ENCODE measurements at regions not wholly inside any gene's neighbourhood (a gene's known extent, or its start where the extent isn't known, plus 50 kb on each side); places are given as distances from the start of the nearest gene placed in this dataset.

DNA sequence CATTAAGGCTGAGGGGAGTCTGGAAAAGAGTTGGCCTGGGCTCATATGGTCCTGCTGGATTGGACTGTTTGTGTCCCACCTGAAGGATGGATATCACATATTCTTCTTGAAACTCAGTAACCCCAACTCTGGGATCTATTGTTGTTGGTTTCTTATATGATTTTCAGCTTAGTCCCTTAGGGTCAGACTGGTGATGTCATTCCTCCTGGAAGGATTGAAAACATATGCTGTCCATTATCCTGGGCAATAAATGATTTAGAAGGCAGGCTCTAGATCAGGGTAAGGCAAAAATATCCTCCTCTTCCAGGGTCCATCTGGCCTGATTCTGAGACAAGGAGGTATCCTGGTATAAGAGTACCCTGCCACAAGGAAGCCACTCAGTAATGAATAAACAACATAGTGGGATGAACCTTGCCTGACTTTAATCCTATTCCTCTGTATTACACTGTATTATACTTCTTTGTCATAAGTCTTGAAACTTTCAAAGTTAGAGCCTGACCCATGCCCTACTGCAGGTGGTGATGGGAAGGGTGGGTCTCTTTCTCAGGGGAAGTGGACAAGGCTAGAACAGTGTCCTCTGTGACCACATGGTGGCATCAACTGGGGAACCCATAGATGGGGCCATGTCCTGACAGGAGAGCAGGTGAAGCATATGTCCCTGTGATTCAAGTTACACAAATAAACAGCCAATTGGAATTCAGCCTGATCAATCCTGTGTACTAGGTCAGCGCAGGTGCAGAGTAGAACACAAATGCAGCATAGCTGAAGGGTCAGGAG, 454.4 kb upstream of the TRPC7 start:
- TF ChIP-seq, protein P1, sequence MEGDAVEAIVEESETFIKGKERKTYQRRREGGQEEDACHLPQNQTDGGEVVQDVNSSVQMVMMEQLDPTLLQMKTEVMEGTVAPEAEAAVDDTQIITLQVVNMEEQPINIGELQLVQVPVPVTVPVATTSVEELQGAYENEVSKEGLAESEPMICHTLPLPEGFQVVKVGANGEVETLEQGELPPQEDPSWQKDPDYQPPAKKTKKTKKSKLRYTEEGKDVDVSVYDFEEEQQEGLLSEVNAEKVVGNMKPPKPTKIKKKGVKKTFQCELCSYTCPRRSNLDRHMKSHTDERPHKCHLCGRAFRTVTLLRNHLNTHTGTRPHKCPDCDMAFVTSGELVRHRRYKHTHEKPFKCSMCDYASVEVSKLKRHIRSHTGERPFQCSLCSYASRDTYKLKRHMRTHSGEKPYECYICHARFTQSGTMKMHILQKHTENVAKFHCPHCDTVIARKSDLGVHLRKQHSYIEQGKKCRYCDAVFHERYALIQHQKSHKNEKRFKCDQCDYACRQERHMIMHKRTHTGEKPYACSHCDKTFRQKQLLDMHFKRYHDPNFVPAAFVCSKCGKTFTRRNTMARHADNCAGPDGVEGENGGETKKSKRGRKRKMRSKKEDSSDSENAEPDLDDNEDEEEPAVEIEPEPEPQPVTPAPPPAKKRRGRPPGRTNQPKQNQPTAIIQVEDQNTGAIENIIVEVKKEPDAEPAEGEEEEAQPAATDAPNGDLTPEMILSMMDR (tag by site-specific recombination; IDR thresholded peaks at IDR 0.05): no peak
- TF ChIP-seq ZNF350 (tag by site-specific recombination; IDR thresholded peaks at IDR 0.05) (no peak), ZNF558 (tag by site-specific recombination; IDR thresholded peaks at IDR 0.05) (no peak)
- TF ChIP-seq, protein P2, sequence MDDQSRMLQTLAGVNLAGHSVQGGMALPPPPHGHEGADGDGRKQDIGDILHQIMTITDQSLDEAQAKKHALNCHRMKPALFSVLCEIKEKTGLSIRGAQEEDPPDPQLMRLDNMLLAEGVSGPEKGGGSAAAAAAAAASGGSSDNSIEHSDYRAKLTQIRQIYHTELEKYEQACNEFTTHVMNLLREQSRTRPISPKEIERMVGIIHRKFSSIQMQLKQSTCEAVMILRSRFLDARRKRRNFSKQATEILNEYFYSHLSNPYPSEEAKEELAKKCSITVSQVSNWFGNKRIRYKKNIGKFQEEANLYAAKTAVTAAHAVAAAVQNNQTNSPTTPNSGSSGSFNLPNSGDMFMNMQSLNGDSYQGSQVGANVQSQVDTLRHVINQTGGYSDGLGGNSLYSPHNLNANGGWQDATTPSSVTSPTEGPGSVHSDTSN (CRISPR knock-in tag; IDR thresholded peaks at IDR 0.05): no peak

Measured in HEK293 (cell line).